Occipital lobe (tissue), 1 donor: ENCODE measurements at regions not wholly inside any gene's neighbourhood (a gene's known extent, or its start where the extent isn't known, plus 50 kb on each side); places are given as distances from the start of the nearest gene placed in this dataset.
"Not testable (repeated sequence)": the region's sequence is repeated elsewhere in the genome, so short reads cannot be mapped to it uniquely, and the experiment has no call there.

Experiments used
- DNase-seq: peaks from one replicate; lab custom pipeline; 2025; lab: John Stamatoyannopoulos, UW

- no peak for DNase-seq
Measured at GRCh38 chr2:138215958-138216357, 251.7 kb downstream of the HNMT start.

- no peak for DNase-seq
Measured at GRCh38 chr2:138217975-138218374, 253.7 kb downstream of the HNMT start.

GRCh38 chr2:138218397-138218796, 254.1 kb downstream of the HNMT start:
- DNase-seq = no peak

GRCh38 chr2:138219961-138220360, 255.7 kb downstream of the HNMT start:
- DNase-seq = no peak

GRCh38 chr2:138221358-138221757, 257.1 kb downstream of the HNMT start:
- no peak for DNase-seq

- no peak for DNase-seq
Measured at GRCh38 chr2:138223319-138223718, 259.0 kb downstream of the HNMT start.

- no peak for DNase-seq
Measured at GRCh38 chr2:138227195-138227594, 262.9 kb downstream of the HNMT start.

- no peak for DNase-seq
Measured at GRCh38 chr2:138228101-138228500, 263.8 kb downstream of the HNMT start.

- no peak for DNase-seq
Measured at GRCh38 chr2:138234265-138234664, 267.3 kb upstream of the SPOPL start.

- no peak for DNase-seq
Measured at GRCh38 chr2:138235041-138235440, 266.5 kb upstream of the SPOPL start.

GRCh38 chr2:138236142-138236541, 265.4 kb upstream of the SPOPL start:
- DNase-seq = no peak

- DNase-seq = no peak
Measured at GRCh38 chr2:138237667-138238384, 263.7 kb upstream of the SPOPL start.

GRCh38 chr2:138238908-138239307, 262.7 kb upstream of the SPOPL start:
- DNase-seq = no peak

GRCh38 chr2:138239902-138240491, 261.6 kb upstream of the SPOPL start:
- no peak for DNase-seq

GRCh38 chr2:138243372-138243771, 258.2 kb upstream of the SPOPL start:
- DNase-seq = no peak

- no peak for DNase-seq
Measured at GRCh38 chr2:138244501-138244925, 257.1 kb upstream of the SPOPL start.

GRCh38 chr2:138245310-138245709, 256.3 kb upstream of the SPOPL start:
- DNase-seq = no peak

GRCh38 chr2:138247302-138247701, 254.3 kb upstream of the SPOPL start:
- no peak for DNase-seq

GRCh38 chr2:138249207-138249606, 252.4 kb upstream of the SPOPL start:
- DNase-seq = no peak

- not testable (repeated sequence) for DNase-seq
Measured at GRCh38 chr2:138250843-138251320, 250.7 kb upstream of the SPOPL start.

- DNase-seq = no peak
Measured at GRCh38 chr2:138252587-138252986, 249.0 kb upstream of the SPOPL start.

GRCh38 chr2:138255670-138256069, 245.9 kb upstream of the SPOPL start:
- no peak for DNase-seq
